ENCODE measurements at regions not wholly inside any gene's neighbourhood (a gene's known extent, or its start where the extent isn't known, plus 50 kb on each side); places are given as distances from the start of the nearest gene placed in this dataset.

GRCh38 chr13:85685436-85685835 lies 113.8 kb downstream of the SLITRK6 start:
- TF ChIP-seq, protein P1, sequence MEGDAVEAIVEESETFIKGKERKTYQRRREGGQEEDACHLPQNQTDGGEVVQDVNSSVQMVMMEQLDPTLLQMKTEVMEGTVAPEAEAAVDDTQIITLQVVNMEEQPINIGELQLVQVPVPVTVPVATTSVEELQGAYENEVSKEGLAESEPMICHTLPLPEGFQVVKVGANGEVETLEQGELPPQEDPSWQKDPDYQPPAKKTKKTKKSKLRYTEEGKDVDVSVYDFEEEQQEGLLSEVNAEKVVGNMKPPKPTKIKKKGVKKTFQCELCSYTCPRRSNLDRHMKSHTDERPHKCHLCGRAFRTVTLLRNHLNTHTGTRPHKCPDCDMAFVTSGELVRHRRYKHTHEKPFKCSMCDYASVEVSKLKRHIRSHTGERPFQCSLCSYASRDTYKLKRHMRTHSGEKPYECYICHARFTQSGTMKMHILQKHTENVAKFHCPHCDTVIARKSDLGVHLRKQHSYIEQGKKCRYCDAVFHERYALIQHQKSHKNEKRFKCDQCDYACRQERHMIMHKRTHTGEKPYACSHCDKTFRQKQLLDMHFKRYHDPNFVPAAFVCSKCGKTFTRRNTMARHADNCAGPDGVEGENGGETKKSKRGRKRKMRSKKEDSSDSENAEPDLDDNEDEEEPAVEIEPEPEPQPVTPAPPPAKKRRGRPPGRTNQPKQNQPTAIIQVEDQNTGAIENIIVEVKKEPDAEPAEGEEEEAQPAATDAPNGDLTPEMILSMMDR (IDR thresholded peaks at IDR 0.05) = no peak
- TF ChIP-seq POLR2A (IDR thresholded peaks at IDR 0.05) (no peak), POLR2AphosphoS5 (IDR thresholded peaks at IDR 0.05) (no peak), EP300 (IDR thresholded peaks at IDR 0.05; ENCODE audit: low read depth) (no peak)
